22Rv1 (cell line): ENCODE measurements at regions not wholly inside any gene's neighbourhood (a gene's known extent, or its start where the extent isn't known, plus 50 kb on each side); places are given as distances from the start of the nearest gene placed in this dataset.
A peak's percentile ranks its signal among the peaks of the same experiment; 100 is the strongest.

Experiments used
- H3K27ac ChIP-seq: fragments of 450-650 bp; 2 replicates; pipeline ENCODE4 v1.5.1; 2017
- ZFX ChIP-seq: fragments of 450-650 bp; IDR thresholded peaks from 2 replicates; pipeline ENCODE4 v1.6.1; 2017; ENCODE audit warnings: antibody characterized with exemption, borderline replicate concordance
- TF ChIP-seq, protein P1 (sequence below): fragments of 450-650 bp; IDR thresholded peaks from 2 replicates; pipeline ENCODE4 v1.5.1; 2017; ENCODE audit warnings: mild to moderate bottlenecking

GRCh38 chr13:76029088-76029487 lies 393.0 kb downstream of the LMO7 start:
- TF ChIP-seq ZFX = no peak
- no peak overlapping the region for H3K27ac ChIP-seq

- TF ChIP-seq, protein P1, sequence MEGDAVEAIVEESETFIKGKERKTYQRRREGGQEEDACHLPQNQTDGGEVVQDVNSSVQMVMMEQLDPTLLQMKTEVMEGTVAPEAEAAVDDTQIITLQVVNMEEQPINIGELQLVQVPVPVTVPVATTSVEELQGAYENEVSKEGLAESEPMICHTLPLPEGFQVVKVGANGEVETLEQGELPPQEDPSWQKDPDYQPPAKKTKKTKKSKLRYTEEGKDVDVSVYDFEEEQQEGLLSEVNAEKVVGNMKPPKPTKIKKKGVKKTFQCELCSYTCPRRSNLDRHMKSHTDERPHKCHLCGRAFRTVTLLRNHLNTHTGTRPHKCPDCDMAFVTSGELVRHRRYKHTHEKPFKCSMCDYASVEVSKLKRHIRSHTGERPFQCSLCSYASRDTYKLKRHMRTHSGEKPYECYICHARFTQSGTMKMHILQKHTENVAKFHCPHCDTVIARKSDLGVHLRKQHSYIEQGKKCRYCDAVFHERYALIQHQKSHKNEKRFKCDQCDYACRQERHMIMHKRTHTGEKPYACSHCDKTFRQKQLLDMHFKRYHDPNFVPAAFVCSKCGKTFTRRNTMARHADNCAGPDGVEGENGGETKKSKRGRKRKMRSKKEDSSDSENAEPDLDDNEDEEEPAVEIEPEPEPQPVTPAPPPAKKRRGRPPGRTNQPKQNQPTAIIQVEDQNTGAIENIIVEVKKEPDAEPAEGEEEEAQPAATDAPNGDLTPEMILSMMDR = no peak
- no peak for TF ChIP-seq ZFX
- H3K27ac ChIP-seq = no peak overlapping the region
These were observed 391.0 kb downstream of the LMO7 start for GRCh38 chr13:76027131-76027530.

DNA sequence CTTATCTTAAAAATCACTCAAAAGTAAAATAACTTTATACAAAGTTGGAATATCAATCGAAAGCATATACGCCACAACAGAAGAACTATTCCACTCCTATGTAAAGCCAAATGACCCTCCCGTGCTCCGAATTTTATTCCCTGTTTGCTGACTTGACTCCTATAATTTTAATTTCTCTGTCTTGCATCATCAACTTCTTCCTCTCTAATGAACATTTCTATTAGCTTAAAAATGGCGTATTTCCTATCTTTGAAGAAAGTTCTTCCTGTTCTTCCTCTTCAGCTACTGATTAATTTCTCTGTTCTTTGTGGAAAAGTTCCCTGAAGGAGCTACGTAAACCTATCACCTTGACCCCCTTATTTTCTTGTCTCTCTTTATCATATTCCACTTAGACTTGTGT lies 389.3 kb downstream of the LMO7 start:
- TF ChIP-seq, protein P1 = no peak
- TF ChIP-seq ZFX = no peak
- no peak overlapping the region for H3K27ac ChIP-seq

GRCh38 chr13:76024151-76024550 lies 388.0 kb downstream of the LMO7 start:
- TF ChIP-seq ZFX = no peak
- TF ChIP-seq, protein P1 = no peak

GRCh38 chr13:76023652-76024051 lies 387.5 kb downstream of the LMO7 start:
- no peak overlapping the region for H3K27ac ChIP-seq
- TF ChIP-seq, protein P1 = no peak
- no peak for TF ChIP-seq ZFX

More at GRCh38 chr13:76024151-76024550, 388.0 kb downstream of the LMO7 start:
- no peak overlapping the region for H3K27ac ChIP-seq

DNA sequence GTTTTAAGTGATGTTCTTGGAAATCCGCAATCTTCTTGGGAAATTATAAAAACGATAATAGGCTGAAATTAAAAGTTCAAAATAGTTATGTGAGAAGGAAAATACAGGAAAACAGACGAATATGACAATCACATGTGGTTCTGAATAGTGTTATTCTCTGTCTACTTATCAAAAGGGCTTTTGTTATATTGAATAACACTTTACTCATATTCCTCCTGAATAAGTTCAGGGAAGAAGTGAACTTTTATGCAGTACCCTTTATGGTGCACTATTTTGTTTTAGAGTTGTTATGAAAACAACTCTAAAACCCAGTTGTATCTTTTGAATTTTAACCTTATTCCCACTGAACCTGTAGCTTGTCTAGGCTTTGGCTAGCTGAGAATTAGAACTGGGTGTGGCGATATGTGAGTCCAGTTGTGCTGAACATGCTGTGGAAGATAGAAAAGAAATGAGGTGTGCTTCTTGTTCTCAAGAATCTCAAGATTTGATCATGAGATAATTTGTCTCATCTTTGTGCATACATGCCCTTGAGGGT lies 384.4 kb downstream of the LMO7 start:
- no peak for TF ChIP-seq ZFX
- no peak overlapping the region for H3K27ac ChIP-seq

DNA sequence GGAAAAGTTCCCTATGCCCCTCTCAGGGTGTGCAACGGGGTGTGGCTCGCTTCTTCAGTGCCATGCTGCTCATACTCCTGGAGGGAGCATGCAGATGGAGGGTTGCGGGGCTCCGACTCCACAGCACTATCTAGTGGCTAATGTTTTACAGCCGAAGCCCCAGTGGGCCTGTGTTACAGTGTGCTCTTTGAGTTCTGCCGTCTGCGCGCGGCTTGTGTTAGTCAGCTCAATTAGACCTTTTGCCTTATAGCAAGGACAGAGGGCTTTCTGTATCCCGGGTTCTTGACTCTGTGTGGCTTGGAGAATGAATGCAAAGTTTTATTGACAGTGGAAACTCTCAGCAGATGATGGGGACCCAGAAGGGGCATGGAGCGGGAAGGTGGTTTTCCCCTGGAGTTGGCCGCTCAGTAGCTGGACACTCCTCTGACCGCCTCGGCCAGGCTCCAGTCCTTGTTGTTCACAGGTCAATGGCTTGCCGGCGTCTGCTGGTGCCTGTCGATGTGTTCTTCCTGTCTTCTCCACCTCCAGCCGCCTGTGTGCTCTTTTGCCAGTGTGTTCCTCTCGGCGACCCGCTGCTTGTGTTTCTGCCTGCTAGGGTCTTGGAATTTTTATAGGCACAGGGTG lies 383.4 kb downstream of the LMO7 start:
- no peak overlapping the region for H3K27ac ChIP-seq
- no peak for TF ChIP-seq ZFX
- TF ChIP-seq, protein P1 = peak; percentile 76

DNA sequence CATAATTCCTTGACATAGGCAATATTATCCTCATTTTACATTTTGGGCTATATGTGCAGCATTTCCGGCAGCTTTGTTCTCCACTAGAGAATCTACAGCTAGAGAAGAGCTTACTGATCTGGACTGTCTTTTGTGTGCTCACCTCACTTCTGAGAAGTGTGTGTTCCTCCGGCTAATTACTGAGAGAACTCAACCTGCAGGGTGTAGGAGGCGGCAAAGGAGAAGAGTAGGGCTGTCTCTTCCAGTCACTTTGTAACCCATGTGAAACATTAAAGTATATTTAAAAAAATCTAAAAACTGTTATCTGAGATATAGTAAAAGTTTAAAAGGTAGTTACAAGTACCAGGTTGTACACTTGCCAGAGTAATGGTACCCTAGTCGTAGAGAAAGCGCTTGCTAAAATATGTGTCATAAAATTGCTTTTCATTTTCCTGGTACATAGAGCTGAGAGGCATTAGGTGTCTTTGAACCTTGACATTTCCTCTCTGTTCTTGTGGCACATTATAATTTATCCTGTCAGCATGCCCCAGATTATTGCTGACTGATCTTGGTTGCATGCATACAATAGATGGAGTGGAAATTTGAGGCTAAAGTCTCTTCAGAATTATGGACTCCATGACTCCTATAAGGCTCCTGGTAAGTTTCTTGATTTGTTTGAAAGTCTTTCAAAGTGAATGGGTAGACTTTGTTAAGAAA lies 381.9 kb downstream of the LMO7 start:
- TF ChIP-seq, protein P1 = no peak
- TF ChIP-seq ZFX = no peak
- no peak overlapping the region for H3K27ac ChIP-seq
